HG02588 (cell line): ENCODE measurements at regions not wholly inside any gene's neighbourhood (a gene's known extent, or its start where the extent isn't known, plus 50 kb on each side); places are given as distances from the start of the nearest gene placed in this dataset.

Experiments
- ATAC-seq: cut with Tn5 transposase; IDR thresholded peaks from one replicate; pipeline ENCODE4 v1.9.1; 2021; ENCODE audit warnings: mild to moderate bottlenecking, moderate library complexity; ENCODE audit not compliant: unreplicated experiment

GRCh38 chr4:116453127-116453526, 632.2 kb downstream of the TRAM1L1 start:
- ATAC-seq, result no peak

GRCh38 chr4:116449764-116450163, 635.6 kb downstream of the TRAM1L1 start:
- ATAC-seq, result no peak

GRCh38 chr4:116444117-116444516, 641.3 kb downstream of the TRAM1L1 start:
- ATAC-seq, result no peak

GRCh38 chr4:116438981-116439729, 646.2 kb downstream of the TRAM1L1 start:
- no peak for ATAC-seq

- ATAC-seq, result no peak
These were observed 647.0 kb downstream of the TRAM1L1 start for GRCh38 chr4:116438417-116438816.

GRCh38 chr4:116427666-116428065, 657.7 kb downstream of the TRAM1L1 start:
- no peak for ATAC-seq

- no peak for ATAC-seq
These were observed 672.2 kb downstream of the TRAM1L1 start for GRCh38 chr4:116413222-116413621.

- no peak for ATAC-seq
These were observed 684.1 kb downstream of the TRAM1L1 start for GRCh38 chr4:116401293-116401692.

GRCh38 chr4:116400480-116400879, 684.9 kb downstream of the TRAM1L1 start:
- no peak for ATAC-seq

GRCh38 chr4:116397714-116398113, 687.7 kb downstream of the TRAM1L1 start:
- no peak for ATAC-seq

- no peak for ATAC-seq
These were observed 688.1 kb downstream of the TRAM1L1 start for GRCh38 chr4:116397291-116397690.

GRCh38 chr4:116395408-116395807, 690.0 kb downstream of the TRAM1L1 start:
- ATAC-seq, result no peak

GRCh38 chr4:116391020-116391419, 694.4 kb downstream of the TRAM1L1 start:
- no peak for ATAC-seq

GRCh38 chr4:116389139-116389538, 696.2 kb downstream of the TRAM1L1 start:
- no peak for ATAC-seq

- ATAC-seq, result no peak
These were observed 697.4 kb downstream of the TRAM1L1 start for GRCh38 chr4:116387937-116388474.

- ATAC-seq, result no peak
These were observed 698.5 kb downstream of the TRAM1L1 start for GRCh38 chr4:116386856-116387255.

- no peak for ATAC-seq
These were observed 699.8 kb downstream of the TRAM1L1 start for GRCh38 chr4:116385583-116385982.

- no peak for ATAC-seq
These were observed 710.6 kb downstream of the TRAM1L1 start for GRCh38 chr4:116374815-116375214.

- no peak for ATAC-seq
These were observed 722.8 kb downstream of the TRAM1L1 start for GRCh38 chr4:116362583-116362982.

GRCh38 chr4:116361790-116362189, 723.6 kb downstream of the TRAM1L1 start:
- ATAC-seq, result no peak

- peak; percentile 95 for ATAC-seq
These were observed 726.6 kb downstream of the TRAM1L1 start for GRCh38 chr4:116358633-116359222.

GRCh38 chr4:116357758-116358157, 727.6 kb downstream of the TRAM1L1 start:
- no peak for ATAC-seq
